ENCODE measurements at regions not wholly inside any gene's neighbourhood (a gene's known extent, or its start where the extent isn't known, plus 50 kb on each side); places are given as distances from the start of the nearest gene placed in this dataset.

GRCh38 chr16:59356709-59357108, 622.6 kb upstream of the GOT2 start:
- TF ChIP-seq CTCF (IDR thresholded peaks at IDR 0.05), result no peak
- TF ChIP-seq POLR2A (IDR thresholded peaks at IDR 0.05), result no peak

Measured in lower leg skin (tissue), 3 donors.